GM23338 (cell line): ENCODE measurements at regions not wholly inside any gene's neighbourhood (a gene's known extent, or its start where the extent isn't known, plus 50 kb on each side); places are given as distances from the start of the nearest gene placed in this dataset.

Source experiments
- ATAC-seq: fragments of 200-7000 bp; cut with Tn5 transposase; 3 replicates; pipeline ENCODE4 v1.9.1; 2020
- DNase-seq: peaks from one replicate; pipeline ENCODE4 v3.0.0-alpha.2; 2015; ENCODE audit warnings: low spot score
- H2AFZ ChIP-seq: fragments of 200-600 bp; sonication (generic); 2 replicates; pipeline ENCODE4 v1.8.0; 2016; ENCODE audit warnings: antibody characterized with exemption, mild to moderate bottlenecking, moderate library complexity
- H3F3A ChIP-seq: fragments of 200-600 bp; sonication (generic); replicated peaks from 2 replicates; pipeline ENCODE4 v1.8.0; 2017; ENCODE audit warnings: antibody characterized with exemption, mixed run types, low read depth
- H3K27ac ChIP-seq: fragments of 200-600 bp; sonication (generic); 2 replicates; pipeline ENCODE4 v1.6.1; 2016; ENCODE audit warnings: low read depth
- H3K27me3 ChIP-seq: fragments of 200-600 bp; sonication (generic); 2 replicates; pipeline ENCODE4 v1.8.0; 2016; ENCODE audit warnings: mild to moderate bottlenecking, mixed run types, moderate library complexity; ENCODE audit not compliant: insufficient read depth
- H3K36me3 ChIP-seq: fragments of 200-600 bp; sonication (generic); 2 replicates; pipeline ENCODE4 v1.8.0; 2016; ENCODE audit warnings: mild to moderate bottlenecking; ENCODE audit not compliant: insufficient read depth
- H3K4me1 ChIP-seq: fragments of 200-600 bp; sonication (generic); 2 replicates; pipeline ENCODE4 v1.8.0; 2016; ENCODE audit warnings: mild to moderate bottlenecking, moderate library complexity; ENCODE audit not compliant: insufficient read depth
- H3K4me2 ChIP-seq: fragments of 200-600 bp; sonication (generic); 2 replicates; pipeline ENCODE4 v1.7.1; 2017; ENCODE audit warnings: mixed run types
- H3K4me3 ChIP-seq: fragments of 200-600 bp; sonication (generic); 2 replicates; pipeline ENCODE4 v1.6.1; 2016; ENCODE audit warnings: mixed run types
- H3K79me2 ChIP-seq: fragments of 200-600 bp; sonication (generic); replicated peaks from 2 replicates; pipeline ENCODE4 v1.8.0; 2017; ENCODE audit warnings: mild to moderate bottlenecking; ENCODE audit not compliant: insufficient read depth
- H3K9me2 ChIP-seq: fragments of 200-600 bp; sonication (generic); 2 replicates; pipeline ENCODE4 v1.8.0; 2017; ENCODE audit not compliant: insufficient read depth
- H4K20me1 ChIP-seq: fragments of 200-600 bp; sonication (generic); replicated peaks from 2 replicates; pipeline ENCODE4 v1.8.0; 2017; ENCODE audit warnings: mild to moderate bottlenecking; ENCODE audit not compliant: insufficient read depth
- H3K27ac Mint-ChIP-seq: 2 replicates; pipeline ENCODE4 v1.8.0; 2020; ENCODE audit warnings: inconsistent platforms, mild to moderate bottlenecking, moderate library complexity, mixed read lengths
- H3K27me3 Mint-ChIP-seq: 3 replicates; pipeline ENCODE4 v1.8.0; 2022; ENCODE audit warnings: low read depth, mild to moderate bottlenecking, moderate library complexity, mixed read lengths, inconsistent platforms; ENCODE audit not compliant: insufficient read depth, poor library complexity
- H3K36me3 Mint-ChIP-seq: 3 replicates; pipeline ENCODE4 v1.8.0; 2021; ENCODE audit warnings: low read depth, mild to moderate bottlenecking, inconsistent platforms, moderate library complexity, mixed read lengths
- H3K4me1 Mint-ChIP-seq: 3 replicates; pipeline ENCODE4 v1.8.0; 2020; ENCODE audit warnings: mild to moderate bottlenecking, inconsistent platforms, mixed read lengths
- H3K4me3 Mint-ChIP-seq: 3 replicates; pipeline ENCODE4 v1.8.0; 2021; ENCODE audit warnings: moderate library complexity, mild to moderate bottlenecking, inconsistent platforms, mixed read lengths
- H3K9me3 Mint-ChIP-seq: 3 replicates; pipeline ENCODE4 v1.8.0; 2020; ENCODE audit warnings: moderate library complexity, mild to moderate bottlenecking, inconsistent platforms, mixed read lengths
- CREB1 ChIP-seq: fragments of 250-450 bp; sonication (Bioruptor Pico); IDR thresholded peaks from 2 replicates; pipeline ENCODE4 v1.5.0; 2020; ENCODE audit warnings: low read depth, mild to moderate bottlenecking, moderate library complexity
- CTCF ChIP-seq, 2 experiments: fragments of 200-600 bp in 1 of 2; sonication (generic) in 1 of 2; conservative IDR thresholded peaks; 2 replicates each; pipeline versions ENCODE4 v1.5.1 to v1.6.1; 2016 to 2017; ENCODE audit warnings: antibody characterized with exemption in 2 of 2, low read depth in 2 of 2, mild to moderate bottlenecking in 2 of 2, moderate library complexity in 1 of 2
- EZH2 ChIP-seq: fragments of 200-600 bp; sonication (generic); IDR thresholded peaks from one replicate; pipeline ENCODE4 v1.8.0; 2017; ENCODE audit warnings: antibody characterized with exemption, mild to moderate bottlenecking, low read depth; ENCODE audit not compliant: unreplicated experiment
- EZH2phosphoT487 ChIP-seq: fragments of 200-600 bp; sonication (generic); IDR thresholded peaks from one replicate; pipeline ENCODE4 v1.8.1; 2018; ENCODE audit warnings: antibody characterized with exemption; ENCODE audit not compliant: unreplicated experiment
- JUNB ChIP-seq: IDR thresholded peaks from one replicate; pipeline ENCODE4 v1.6.1; 2016; ENCODE audit warnings: antibody characterized with exemption; ENCODE audit not compliant: unreplicated experiment
- NANOG ChIP-seq: IDR thresholded peaks from 2 replicates; pipeline ENCODE4 v1.6.1; 2016; ENCODE audit warnings: antibody characterized with exemption, borderline replicate concordance
- POLR2AphosphoS5 ChIP-seq: IDR thresholded peaks from 2 replicates; pipeline ENCODE4 v1.6.1; 2016; ENCODE audit warnings: antibody characterized with exemption, low read depth
- STAT1 ChIP-seq: IDR thresholded peaks from one replicate; pipeline ENCODE4 v1.6.1; 2016; ENCODE audit warnings: antibody characterized with exemption; ENCODE audit not compliant: unreplicated experiment
- ZNF114 ChIP-seq: fragments of 250-450 bp; sonication (Bioruptor Pico); IDR thresholded peaks from 2 replicates; pipeline ENCODE4 v1.5.0; 2020; ENCODE audit warnings: mild to moderate bottlenecking, moderate library complexity
- ZNF331 ChIP-seq: fragments of 250-450 bp; sonication (Bioruptor Pico); IDR thresholded peaks from 2 replicates; pipeline ENCODE4 v1.5.0; 2020; ENCODE audit warnings: low read depth, mild to moderate bottlenecking, moderate library complexity
- ZNF462 ChIP-seq: fragments of 250-450 bp; sonication (Bioruptor Pico); IDR thresholded peaks from 2 replicates; pipeline ENCODE4 v1.5.0; 2020; ENCODE audit warnings: mild to moderate bottlenecking, moderate library complexity
- TF ChIP-seq, protein P1 (sequence below): IDR thresholded peaks from 2 replicates; pipeline ENCODE4 v1.6.1; 2016; ENCODE audit warnings: antibody characterized with exemption
- TF ChIP-seq, protein P2 (sequence below): IDR thresholded peaks from one replicate; pipeline ENCODE4 v1.6.1; 2018; ENCODE audit warnings: antibody characterized with exemption; ENCODE audit not compliant: unreplicated experiment

- H3K36me3 ChIP-seq = no peaks in the 10 kb centered on the region; the same call in 1 of the 2 replicates
- H2AFZ ChIP-seq = 0 out of 2 replicates have a peak overlapping the region, but pooled peaks have one; percentile 3
- H3K9me2 ChIP-seq = no peaks in the 10 kb centered on the region
- H3K4me2 ChIP-seq = peak overlapping the region; percentile 35
- ATAC-seq (peak; percentile 65; the same call in 2 of the 3 replicates), DNase-seq (peak; percentile 33)
- H3K36me3 Mint-ChIP-seq = no peaks in the 10 kb centered on the region
- H3K27ac Mint-ChIP-seq = no peak overlapping the region
- H4K20me1 ChIP-seq = no peaks in the 10 kb centered on the region
- H3K79me2 ChIP-seq = no peaks in the 10 kb centered on the region
- H3K9me3 Mint-ChIP-seq = no peaks in the 10 kb centered on the region
- H3K27ac ChIP-seq = no peak overlapping the region
- no peak overlapping the region for H3K4me3 ChIP-seq
- no peaks in the 10 kb centered on the region for H3F3A ChIP-seq
- peaks cover 2% of the 10 kb centered on the region for H3K27me3 Mint-ChIP-seq
- H3K4me3 Mint-ChIP-seq = no peak overlapping the region
- TF ChIP-seq ZNF462 (CRISPR knock-in tag) (no peak), EZH2 (no peak), NANOG (no peak), JUNB (no peak), EZH2phosphoT487 (no peak), CREB1 (no peak), STAT1 (no peak), ZNF331 (CRISPR knock-in tag) (no peak), ZNF114 (CRISPR knock-in tag) (no peak), CTCF (conservative IDR thresholded peaks at IDR 0.05; ENCODE audit: low read depth in 2 of 2) (no peak), POLR2AphosphoS5 (no peak)
- TF ChIP-seq, protein P1, sequence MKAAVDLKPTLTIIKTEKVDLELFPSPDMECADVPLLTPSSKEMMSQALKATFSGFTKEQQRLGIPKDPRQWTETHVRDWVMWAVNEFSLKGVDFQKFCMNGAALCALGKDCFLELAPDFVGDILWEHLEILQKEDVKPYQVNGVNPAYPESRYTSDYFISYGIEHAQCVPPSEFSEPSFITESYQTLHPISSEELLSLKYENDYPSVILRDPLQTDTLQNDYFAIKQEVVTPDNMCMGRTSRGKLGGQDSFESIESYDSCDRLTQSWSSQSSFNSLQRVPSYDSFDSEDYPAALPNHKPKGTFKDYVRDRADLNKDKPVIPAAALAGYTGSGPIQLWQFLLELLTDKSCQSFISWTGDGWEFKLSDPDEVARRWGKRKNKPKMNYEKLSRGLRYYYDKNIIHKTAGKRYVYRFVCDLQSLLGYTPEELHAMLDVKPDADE = no peak
- TF ChIP-seq, protein P2, sequence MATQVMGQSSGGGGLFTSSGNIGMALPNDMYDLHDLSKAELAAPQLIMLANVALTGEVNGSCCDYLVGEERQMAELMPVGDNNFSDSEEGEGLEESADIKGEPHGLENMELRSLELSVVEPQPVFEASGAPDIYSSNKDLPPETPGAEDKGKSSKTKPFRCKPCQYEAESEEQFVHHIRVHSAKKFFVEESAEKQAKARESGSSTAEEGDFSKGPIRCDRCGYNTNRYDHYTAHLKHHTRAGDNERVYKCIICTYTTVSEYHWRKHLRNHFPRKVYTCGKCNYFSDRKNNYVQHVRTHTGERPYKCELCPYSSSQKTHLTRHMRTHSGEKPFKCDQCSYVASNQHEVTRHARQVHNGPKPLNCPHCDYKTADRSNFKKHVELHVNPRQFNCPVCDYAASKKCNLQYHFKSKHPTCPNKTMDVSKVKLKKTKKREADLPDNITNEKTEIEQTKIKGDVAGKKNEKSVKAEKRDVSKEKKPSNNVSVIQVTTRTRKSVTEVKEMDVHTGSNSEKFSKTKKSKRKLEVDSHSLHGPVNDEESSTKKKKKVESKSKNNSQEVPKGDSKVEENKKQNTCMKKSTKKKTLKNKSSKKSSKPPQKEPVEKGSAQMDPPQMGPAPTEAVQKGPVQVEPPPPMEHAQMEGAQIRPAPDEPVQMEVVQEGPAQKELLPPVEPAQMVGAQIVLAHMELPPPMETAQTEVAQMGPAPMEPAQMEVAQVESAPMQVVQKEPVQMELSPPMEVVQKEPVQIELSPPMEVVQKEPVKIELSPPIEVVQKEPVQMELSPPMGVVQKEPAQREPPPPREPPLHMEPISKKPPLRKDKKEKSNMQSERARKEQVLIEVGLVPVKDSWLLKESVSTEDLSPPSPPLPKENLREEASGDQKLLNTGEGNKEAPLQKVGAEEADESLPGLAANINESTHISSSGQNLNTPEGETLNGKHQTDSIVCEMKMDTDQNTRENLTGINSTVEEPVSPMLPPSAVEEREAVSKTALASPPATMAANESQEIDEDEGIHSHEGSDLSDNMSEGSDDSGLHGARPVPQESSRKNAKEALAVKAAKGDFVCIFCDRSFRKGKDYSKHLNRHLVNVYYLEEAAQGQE = no peak
- no peaks in the 10 kb centered on the region for H3K27me3 ChIP-seq
- H3K4me1 Mint-ChIP-seq = peaks cover 20% of the 10 kb centered on the region
- H3K4me1 ChIP-seq = peaks cover 18% of the 10 kb centered on the region
These were observed 648.5 kb downstream of the BNC2 start for GRCh38 chr9:16221822-16222547.
